GM18858 (cell line): ENCODE measurements at regions not wholly inside any gene's neighbourhood (a gene's known extent, or its start where the extent isn't known, plus 50 kb on each side); places are given as distances from the start of the nearest gene placed in this dataset.
"Not testable (repeated sequence)": the region's sequence is repeated elsewhere in the genome, so short reads cannot be mapped to it uniquely, and the experiment has no call there.

Source experiments
- ATAC-seq: cut with Tn5 transposase; IDR thresholded peaks from one replicate; pipeline ENCODE4 v1.9.1; 2021; ENCODE audit not compliant: unreplicated experiment

DNA sequence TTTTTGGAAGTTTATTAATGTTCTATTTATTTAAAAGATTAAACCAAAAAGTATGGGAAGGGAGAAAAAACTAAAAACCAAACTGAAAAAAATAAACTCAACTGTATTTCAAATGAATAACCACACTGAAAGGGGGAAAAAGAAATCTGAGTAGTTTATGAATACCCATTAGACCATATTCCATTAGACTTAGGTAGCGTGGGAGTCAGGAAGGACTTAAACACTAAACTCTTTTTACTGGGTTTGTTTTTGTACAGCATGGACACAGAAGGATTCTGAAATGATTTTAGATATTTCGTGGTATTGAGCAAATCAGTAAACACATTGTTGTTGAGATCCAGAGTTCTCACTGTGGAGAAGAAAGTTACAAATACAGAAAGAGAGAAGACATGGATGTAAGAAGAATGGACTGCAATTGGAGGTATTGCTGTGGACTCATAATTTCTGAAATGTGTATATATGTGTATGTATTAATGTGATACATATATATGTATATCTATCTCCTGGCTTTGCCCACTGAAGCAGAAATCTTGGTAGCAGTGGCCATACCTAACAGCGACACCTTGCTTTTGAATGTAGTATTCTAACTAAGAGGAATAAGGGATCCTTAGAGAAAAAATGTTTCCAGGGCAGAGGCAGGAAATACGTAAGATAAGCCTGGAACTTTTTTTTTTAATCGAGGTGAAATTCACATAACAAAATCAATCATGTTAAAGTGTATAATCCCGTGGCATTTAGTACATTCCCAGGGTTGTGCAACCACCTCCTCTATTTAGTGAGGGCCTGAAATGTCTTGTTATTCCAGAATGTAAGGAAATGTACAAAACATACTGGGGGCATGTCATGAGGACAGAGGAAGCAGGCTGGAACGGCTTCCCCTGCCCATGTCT is 228.8 kb downstream of the SMARCA2 start:
- no peak for ATAC-seq

DNA sequence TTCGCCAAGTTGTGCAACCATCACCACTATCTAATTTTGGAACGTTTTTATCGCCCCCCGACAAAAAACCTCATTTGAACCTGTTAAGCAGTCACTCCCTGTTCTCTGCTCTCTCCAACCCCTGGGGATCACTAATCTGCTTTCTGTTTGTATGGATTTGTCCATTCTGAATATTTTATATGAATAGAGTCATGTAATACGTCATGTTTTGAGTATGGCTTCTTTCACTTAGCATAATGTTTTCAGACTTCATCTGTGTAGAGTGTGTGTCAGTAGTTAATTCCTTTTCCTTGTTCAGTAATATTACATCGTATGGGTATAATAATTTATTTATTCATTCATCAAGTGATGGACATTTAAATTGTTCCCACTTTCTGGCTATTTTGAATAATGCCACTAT is 232.2 kb downstream of the SMARCA2 start:
- ATAC-seq: no peak

DNA sequence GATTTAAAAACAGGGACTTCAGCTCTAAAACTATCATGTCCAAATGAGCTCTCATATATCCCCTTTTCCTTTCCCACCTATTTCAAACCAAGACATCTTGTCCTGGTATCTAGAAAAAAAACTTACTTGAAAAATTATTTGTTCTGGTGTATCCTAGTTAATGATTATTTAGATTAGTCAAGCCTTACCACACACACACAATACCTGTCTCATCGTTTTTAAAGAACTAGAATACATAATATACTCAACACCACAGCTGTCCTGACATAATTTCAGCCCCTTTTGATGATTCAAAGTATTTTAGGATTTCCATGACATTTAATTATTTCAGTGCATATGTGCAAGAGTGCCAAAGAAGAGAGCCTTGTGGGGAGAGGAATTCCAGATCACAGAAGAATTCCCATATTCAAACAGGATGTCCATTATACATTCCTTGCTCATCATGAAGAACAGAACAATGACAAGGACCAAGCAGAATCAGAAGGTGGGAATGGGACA is 233.7 kb downstream of the SMARCA2 start:
- ATAC-seq: no peak

DNA sequence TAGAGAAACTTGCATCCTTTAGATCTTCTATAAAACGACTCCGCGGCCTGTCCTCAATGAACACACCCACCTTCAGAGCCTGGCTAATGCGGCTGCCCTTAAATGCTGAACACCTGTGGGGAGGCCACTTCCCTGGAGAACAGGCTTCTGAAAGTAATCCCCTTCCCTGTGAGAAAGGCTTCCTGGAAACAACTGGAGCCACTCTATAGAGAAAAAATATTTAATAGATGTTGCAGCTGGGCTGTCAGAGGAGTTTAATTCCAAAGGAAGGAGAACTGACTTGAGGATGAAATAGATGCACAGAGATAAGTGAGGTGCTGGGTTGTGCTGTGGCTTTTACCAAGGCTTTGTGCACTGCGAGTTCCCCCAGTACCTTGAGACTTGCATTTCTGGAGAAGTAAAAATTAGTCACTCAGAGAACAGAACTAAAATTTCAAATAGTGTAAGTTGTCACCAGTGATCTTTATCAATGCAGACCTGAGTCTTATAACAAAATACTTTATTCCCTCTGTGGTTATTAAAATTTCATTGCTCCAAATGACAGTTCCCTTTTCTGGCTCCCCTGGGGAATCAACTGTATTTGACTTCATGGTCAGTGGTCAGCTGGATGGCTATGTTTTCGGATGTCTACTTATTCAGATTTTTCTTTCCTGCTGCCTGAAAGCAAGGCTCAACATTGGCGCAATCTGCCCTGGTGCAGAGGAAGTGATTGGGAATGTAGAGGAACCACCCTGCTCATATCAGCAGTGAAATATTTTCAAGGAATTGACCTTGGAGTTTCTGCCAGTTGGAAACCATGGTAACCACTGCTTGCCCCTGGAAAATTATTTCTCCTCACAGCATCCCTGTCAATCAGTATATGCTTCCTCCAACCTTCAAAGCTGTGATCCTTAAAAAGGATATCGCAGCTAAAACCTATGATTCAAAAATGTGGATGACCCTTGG is 238.8 kb downstream of the SMARCA2 start:
- ATAC-seq: no peak

DNA sequence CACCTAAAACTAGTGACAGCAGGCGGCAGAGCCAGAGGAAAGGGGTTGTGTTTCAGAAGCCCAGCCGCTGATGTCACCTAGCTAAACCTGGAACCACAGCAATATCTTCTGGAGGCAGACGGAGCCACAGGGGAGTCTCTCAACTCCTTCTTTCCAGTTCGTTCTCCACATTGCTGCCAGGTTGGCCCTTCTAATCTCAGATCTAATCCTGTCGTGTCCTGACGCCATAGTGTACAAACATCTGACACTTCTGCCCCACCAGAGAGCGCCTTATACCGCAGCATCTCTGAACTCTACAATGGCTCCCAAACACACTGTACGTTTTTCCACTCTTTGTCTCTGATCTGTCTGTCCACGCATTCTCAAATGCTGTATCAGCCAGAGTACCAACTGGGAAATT is 240.0 kb downstream of the SMARCA2 start:
- ATAC-seq: no peak

DNA sequence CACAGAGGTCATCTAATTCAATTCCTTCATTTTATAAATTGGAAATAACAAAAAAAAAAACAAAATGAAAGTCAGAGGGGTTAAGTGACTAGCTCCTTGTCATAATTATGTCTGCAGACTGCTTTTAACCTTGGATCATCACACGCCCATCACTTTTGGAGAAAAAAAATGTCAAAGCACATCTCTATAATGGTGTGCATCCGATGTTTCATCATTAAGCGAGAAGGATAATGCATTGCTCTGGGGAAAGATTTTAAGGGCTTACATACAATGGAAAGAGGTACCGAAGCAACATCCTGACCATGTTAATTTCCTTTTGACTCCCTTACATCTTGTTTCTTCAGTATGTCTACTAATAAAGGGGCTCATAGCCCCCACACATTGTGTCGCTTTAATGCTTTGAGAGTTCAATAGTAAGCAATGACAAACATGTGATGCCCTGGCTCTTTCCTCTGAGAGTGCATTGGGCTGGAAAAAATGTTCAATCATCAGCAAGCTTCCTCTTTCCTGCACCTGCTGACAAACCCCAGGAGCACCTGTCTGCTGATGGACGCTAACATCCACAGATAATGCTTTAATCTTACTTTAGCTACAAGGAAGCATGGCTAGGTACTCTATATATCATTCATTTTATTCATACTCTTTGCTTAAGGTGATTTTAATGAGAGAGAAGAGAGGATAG is 242.2 kb downstream of the SMARCA2 start:
- ATAC-seq: peak; percentile 55

DNA sequence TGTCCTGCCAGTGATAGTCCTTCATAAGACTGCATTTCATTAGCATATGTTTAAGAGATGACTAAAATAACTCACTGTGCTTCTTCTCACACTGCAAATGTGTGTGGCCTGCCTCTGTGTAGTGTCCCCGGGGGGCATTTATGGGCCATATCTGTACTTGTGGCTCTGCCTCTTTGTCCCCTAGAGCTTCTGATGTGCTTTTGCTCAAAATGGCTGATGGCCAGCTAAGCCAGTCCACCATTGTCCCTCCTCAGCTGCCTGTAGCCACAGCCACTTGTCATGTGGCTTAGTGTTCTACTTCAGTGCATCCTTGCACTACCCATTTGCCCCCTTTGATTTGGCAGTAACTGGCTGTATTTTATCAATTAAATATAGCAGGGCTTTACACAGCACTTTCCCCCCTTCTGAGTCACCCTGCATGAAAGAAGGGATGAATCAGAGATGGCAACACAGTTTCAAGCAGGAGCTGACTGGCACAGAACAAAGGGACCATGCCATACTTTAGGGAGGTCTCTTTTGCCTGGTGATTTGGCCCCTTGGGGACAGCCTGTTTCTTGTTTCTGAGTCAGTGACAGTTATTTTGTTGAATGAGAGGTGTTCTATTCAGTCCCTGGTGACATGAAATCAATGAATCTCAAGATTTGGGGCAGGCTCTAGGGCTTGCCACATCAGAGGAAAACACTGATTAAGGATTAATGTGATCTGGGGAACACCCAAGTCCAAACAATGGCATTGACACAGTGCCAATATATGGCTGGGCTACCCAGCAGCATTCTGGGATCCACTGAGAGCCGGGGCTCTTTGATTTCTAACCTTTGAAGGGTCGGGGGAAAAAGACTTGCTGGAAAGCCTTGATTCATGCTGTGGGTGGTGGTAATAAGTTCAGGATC is 245.5 kb downstream of the SMARCA2 start:
- no peak for ATAC-seq

DNA sequence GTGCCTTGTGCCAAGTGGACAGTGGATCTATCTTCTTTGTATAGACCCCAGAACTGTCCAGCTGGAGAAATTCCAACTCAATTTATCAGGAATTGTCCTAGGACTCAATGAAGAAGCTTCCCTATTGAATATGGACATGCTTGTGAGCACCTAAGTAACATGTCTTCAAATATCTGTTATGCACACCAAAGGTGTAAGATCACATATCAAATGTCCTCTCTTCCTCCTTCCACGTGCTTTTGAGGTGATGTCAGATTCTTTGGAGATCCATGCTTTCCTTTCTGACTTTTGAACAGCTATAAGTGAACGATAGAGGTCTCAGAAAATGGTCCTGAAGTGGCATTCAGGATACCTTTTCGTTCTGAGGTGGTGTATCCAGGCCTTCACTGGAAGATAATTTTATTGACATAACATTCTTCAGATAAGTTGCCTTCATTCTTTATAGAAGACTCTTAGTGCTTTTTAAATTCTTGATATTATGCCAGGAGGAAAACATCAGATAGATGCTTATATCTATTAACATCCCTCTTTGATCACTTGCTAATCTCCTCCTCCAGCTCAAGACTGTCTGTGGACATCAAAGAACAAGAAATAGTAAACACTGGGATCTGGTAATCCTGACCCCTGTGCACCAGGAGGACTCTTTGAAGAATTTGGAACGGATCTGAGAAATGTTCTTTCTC is 246.4 kb downstream of the SMARCA2 start:
- no peak for ATAC-seq

DNA sequence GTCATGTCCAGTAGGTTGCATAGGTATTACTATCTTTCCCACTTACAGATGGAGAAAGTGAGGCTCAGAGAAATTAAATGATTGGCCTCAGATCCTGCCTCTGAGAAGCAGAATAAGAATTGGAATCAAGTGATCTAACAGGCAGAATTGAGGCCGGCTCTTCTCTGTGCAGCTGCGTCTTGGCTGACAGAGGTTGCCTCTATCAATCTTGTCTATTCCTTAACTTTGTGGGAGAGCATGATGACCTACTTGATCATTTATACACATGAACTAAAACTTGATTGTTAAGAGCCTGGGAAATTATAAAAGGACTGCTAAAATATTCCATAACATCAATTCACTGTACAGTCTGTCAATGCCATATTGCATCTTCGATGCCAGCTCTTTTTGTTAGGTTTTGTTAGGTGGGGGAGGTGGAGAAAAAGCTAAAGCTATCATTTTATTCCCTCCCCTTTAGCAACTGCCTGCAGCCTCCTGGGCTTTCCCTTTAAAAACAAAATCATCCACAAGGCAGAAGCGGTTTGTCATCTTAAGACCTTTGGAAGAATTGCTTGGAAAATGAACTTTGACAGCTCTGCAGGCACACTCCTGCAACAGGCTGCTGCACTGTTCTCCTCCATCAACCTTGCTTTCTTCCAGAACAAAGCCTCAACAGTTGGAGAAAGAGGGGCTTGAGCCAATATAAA is 247.4 kb downstream of the SMARCA2 start:
- ATAC-seq: no peak

DNA sequence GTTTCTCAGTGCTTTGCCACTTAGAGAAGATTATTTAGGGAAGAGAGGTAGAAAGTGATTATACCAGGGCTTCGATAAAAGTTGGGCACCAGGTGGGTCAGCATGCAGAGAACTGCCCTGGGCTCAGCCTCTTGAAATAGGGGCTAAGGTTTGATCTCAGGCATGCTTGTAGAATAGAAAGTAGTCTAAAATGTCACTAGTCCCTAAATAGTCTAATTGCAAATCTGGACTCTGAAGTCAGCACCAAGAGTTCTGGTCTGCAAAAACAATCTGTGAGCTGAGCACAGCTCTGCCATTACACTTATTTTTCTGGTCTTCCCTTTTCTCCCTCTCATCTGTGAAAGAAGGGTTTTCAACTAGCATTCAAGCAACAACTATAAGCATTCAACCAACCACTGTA is 248.0 kb downstream of the SMARCA2 start:
- no peak for ATAC-seq

DNA sequence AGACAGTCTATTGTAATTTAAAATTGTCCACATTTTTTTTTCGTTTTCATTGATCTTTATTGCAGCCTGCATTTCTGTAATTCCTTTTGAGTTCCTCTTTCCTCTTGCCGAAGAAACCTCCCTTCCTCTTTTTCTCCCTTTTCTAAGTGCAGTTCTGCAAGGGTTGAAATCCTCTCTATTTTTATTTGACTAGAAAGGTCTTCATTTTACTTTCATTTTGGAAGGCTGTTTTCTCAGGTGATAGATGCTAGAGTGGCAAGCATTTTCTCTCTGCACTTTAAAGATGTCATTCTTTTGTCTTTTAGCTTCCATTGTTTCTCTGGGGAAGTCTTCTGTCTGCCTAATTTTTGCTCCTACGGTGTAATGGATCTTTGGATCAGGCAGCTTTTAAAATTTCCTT is 248.5 kb downstream of the SMARCA2 start:
- no peak for ATAC-seq

DNA sequence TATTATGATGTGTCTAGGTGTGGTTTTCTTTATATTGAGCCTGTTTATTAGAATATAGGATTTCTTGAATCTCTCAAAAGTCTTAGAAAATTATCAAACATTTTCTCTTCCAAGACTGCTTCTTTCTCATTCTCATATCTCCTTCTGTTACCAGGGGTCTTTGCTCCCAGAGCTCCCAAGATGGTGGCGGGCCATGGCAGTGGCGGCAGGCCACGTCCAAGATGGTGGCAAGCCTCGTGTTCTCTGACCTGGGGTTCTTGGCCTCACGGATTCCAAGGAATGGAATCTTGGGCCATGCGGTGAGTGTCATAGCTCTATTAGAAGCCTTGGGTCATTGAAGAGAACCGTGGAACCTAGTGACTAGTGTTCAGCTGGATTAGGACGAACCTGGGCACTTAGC is 248.9 kb downstream of the SMARCA2 start:
- no peak for ATAC-seq

DNA sequence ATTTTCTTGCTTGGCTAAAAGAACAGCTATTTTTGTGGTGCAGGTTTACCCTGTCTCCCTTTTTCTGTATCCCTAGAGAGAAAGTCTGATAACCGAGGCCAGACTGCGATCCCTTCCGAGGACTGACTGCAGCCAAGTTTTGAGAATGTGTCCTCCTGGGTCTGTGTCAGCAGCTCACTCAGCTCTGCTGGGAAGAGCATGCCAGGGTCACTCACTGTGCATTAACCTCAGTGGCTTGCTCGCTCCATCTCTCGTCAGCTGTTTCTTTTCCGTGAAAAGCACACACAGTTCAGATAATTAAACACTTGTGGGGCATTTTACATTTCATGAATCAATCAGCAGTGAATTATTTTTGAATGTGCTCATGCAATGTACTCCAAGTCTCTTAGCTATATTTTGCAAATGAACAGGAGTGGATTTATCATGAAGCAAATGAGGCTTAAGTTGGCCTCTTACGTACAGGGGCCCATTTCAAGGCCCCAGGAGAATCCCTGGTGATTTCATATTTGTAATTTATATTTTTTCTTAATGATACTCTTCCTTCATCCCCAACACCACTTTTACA is 252.1 kb downstream of the SMARCA2 start:
- ATAC-seq: no peak

DNA sequence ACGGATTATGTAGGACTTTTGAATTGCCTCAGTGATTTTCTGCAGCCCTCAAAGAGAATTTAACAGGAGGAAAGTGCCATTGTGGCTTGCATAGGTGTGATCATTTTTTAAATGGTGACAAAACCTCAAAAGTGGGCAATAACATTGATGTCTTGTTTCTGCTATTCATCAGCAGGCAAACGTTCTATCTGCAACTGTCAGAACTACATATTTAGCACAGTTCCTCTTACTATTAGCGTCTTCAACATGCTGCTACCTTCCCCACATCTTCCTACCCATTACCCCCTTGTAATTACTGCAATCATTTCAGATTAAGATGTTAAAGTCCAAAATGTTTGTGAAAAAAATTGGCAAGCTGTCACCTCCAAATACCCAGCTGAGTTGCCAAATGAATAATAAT is 254.6 kb downstream of the SMARCA2 start:
- ATAC-seq: no peak

DNA sequence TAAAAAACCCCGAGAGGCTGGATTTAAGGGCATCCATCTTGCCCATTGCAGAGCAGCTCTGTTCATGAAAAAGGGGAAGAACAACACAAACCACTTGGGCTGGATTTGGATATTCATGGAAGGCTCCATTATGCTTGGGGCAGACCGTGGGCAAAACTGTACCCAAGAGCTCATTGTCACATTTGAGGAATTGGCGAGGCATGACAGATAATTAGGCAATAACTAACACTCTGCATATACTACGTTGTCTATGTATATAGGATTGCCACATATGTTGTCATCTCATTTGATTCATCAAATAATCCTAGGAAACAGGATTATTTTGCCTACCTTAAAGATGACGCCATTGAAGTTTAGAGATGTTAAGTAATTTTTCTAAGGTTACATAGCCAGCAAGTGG is 255.4 kb downstream of the SMARCA2 start:
- no peak for ATAC-seq

DNA sequence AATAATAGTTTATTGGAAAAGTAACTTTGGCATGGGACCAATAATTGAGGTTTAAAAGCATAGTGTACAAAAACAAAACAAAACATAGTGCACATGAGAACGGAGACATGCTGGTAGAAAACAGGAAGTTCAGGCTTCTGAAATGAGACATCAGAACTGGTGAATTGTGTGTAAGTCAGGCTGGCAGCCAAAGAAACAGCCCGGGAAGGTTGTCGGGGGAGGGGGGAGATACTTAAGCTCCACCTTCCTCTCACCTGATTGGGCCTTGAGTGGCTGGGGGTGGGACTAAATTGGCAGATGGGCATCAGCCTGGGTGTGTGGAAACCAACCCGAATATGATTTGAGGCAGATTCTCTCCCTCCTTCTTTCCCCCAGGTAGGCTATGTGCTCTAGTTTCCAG is 256.3 kb downstream of the SMARCA2 start:
- ATAC-seq: peak; percentile 90

DNA sequence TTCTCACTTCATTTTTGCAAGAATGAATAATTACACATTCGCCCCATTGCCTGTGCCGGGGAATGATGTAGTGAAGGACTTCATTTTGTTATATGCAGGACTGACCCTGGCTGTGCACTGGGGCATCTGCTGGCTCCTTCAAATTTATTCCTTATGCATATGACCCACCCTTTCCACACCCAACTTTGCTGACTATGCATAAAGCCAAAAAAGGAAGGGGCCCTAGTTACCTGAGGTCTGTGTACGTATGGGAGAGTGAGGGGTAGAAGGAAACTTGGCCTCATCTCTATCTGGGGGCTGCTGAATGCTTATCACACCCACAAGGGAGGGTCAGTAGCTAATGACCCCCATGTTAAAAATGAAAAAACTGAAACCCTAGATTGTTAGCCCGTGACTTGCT is 259.6 kb downstream of the SMARCA2 start:
- no peak for ATAC-seq

DNA sequence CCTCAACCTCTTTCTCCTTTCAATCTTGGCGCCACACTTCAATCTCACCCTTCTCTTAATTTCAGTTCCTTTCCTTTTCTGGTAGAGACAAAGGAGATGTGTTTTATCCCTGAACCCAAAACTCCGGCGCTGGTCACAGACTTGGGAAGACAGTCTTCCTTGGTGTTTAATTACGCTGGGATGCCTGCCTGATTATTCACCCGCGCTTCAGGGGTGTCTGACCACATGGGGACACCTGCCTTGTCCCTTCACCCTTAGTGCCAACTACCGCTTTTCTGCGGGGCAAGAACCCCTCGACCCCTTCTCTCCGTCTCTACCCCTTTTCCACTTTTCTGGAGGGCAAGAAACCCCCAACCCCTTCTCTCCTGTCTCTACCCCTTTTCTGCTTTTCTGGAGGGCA is 261.1 kb downstream of the SMARCA2 start:
- no peak for ATAC-seq

DNA sequence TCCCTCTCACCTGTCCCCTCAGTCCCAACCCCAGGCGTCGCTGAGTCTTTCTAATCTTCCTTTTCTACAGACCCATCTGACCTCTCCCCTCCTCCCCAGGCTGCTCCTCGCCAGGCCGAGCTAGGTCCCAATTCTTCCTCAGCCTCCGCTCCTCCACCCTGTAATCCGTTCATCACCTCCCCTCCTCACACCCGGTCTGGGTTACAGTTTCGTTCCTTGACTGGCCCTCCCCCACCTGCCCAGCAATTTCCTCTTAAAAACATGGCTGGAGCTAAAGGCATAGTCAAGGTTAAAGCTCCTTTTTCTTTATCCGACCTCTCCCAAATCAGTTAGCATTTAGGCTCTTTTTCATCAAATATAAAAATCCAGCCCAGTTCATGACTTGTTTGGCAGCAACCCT is 262.0 kb downstream of the SMARCA2 start:
- not testable (repeated sequence) for ATAC-seq
